Cardiac fibroblast (primary cell): ENCODE measurements at regions not wholly inside any gene's neighbourhood (a gene's known extent, or its start where the extent isn't known, plus 50 kb on each side); places are given as distances from the start of the nearest gene placed in this dataset.

Source experiments
- DNase-seq, 2 donors: peaks; one replicate each; pipeline versions ENCODE4 v3.0.0 to v3.0.0-alpha.2; 2010; ENCODE audit warnings: low read depth in 2 of 2
- H3K4me3 ChIP-seq, 2 donors: replicated peaks in 1 of 2; 1 replicate in 1 of 2; 2 replicates in 1 of 2; pipeline ENCODE4 v1.5.1; 2011; ENCODE audit warnings: low read depth in 2 of 2, low read length in 2 of 2, mild to moderate bottlenecking in 2 of 2, moderate library complexity in 1 of 2
- CTCF ChIP-seq: IDR thresholded peaks from one replicate; pipeline ENCODE4 v1.5.1; 2011; ENCODE audit warnings: low read depth, mild to moderate bottlenecking, low read length, inconsistent platforms

DNA sequence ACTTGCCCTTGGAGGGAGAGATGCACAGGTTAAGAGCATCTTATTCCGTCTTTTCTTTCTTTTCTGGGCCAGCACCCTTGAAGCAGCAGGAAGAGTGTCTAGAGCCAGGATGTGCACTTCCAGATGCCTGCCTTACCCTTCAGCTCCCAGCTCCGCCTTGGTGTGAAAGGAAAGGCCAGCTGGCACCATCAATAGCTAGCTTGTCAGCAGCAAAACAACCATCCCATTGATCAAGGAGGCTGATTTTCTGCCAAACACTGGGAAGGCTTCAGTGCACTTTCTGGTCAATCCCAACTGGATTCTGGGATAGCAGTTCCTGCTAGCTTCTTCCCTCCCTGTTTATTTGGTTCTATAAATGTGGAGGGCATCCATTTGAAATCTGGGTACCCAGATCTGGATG is 110.9 kb upstream of the GALNT15 start:
- DNase-seq: no peak
- no peak overlapping the region for H3K4me3 ChIP-seq
- TF ChIP-seq CTCF: no peak

DNA sequence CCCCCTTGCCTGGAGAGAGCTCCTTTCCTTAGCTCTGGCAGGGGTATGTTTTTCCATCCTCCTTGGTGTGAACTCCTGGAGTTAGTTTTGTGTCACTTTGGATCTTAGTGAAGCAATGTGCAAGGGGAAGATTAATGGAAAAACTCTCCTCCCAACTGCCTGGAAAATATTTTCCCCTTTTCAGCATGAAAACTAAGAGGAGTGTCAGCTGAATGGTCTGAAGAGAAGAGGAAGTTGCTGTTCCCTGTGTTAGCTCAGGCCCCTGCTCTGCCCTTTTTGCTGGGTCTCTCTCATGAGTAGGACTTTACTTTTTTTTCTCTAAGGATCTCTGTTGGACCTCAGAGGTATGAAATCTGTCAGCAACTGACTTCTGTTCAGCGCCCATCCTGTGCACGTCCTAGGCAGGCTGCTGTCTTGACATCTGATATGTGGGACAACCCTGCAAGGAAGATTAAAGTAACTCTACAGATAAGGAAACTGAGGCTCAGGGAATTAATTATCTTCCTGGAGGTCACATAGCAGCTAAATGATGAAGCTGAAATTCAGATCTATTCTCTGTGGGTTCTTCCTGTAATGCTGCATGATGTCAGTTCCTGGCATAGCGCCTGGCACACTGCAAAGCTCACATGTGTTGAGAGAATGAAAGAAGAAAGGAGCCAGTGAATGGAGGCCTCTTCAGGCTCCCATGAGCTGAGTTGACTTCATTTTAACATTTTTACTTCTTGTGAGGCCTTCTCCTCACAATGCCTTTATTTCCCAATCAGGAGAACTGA is 109.7 kb upstream of the GALNT15 start:
- H3K4me3 ChIP-seq: no peak overlapping the region
- no peak for TF ChIP-seq CTCF
- peak; percentile 97 for DNase-seq

DNA sequence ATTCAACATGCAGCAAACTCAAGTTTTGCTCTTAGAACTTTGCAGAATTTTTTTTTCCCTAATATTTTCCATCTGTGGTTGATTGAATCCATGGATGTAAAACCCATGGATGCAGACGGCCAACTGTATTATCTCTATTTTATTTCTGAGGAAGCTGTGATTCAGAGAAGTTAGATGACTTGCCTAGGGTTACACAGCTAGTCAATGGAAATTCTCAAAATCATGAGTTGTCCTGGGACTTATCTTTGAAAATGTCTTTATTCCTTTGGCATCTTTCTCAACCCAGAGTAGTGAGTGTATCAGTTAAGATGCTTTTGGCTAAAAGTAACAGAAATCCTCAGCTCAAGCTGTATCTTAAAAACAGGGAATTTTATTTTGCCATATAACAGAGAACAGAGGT is 107.9 kb upstream of the GALNT15 start:
- DNase-seq: peak in 1 of 2 donors; percentile 51
- H3K4me3 ChIP-seq: no peak overlapping the region
- no peak for TF ChIP-seq CTCF

DNA sequence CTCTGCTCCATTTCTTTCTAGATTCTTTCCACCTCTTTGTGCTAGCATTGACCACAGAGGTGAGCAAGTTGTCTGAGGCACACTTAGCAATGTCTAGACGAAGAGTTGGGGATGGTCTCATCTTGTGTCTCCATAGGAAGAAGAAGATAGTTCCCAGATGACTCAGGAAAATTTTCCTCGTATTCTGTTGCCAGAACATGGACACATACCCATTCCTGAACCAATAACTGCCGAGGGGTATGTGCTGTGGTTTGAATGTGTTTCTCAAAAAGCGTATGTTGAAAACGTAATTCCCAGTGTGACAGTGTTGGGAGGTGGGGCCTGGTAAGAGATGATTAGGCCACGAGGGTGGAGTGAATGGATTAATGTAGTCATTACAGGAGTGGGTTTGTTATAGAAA is 107.5 kb upstream of the GALNT15 start:
- peak; percentile 76 to 88 for DNase-seq
- no peak for TF ChIP-seq CTCF
- no peak overlapping the region for H3K4me3 ChIP-seq

DNA sequence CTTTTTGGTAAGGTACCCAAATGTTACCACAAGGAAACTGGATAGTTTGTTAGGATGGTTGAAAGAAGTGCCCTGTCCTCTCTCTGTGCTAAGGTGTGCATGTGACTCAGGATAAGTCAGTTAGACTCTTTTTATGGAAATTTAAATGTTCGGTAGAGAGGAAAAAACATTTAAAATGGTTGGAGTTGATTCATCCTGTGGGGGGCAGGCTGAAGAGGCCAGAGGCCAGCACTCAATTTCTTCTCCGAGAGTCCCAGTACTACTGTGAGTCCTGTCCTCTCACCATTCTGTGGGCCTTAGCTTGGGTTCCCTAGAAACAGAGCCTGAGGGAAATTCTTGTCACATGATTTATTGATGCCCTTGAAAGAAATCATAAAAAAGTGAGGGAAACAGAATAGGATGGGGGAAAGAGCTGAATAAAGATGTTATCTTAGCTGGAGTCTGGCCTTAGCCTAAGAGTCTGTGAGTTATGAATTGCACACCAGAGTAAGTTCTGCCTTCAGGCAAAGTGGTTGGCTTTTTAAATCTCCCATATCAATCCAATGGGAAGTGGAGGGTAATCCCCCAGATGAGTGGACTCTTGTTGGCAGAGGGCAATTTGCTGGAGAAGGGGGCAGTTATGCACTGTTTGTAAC is 106.5 kb upstream of the GALNT15 start:
- no peak overlapping the region for H3K4me3 ChIP-seq
- DNase-seq: no peak
- TF ChIP-seq CTCF: no peak

- peak; percentile 92 to 96 for DNase-seq
- no peak overlapping the region for H3K4me3 ChIP-seq
- no peak for TF ChIP-seq CTCF
Observed at GRCh38 chr3:16069149-16069922, 105.1 kb upstream of the GALNT15 start.
